Stromal cell of bone marrow (primary cell): ENCODE measurements at regions not wholly inside any gene's neighbourhood (a gene's known extent, or its start where the extent isn't known, plus 50 kb on each side); places are given as distances from the start of the nearest gene placed in this dataset.
A peak's percentile ranks its signal among the peaks of the same experiment; 100 is the strongest.
"Not testable (repeated sequence)": the region's sequence is repeated elsewhere in the genome, so short reads cannot be mapped to it uniquely, and the experiment has no call there.

Experiments
- DNase-seq: peaks from one replicate; pipeline ENCODE4 v3.0.0-alpha.2; 2012; ENCODE audit warnings: low read depth

DNA sequence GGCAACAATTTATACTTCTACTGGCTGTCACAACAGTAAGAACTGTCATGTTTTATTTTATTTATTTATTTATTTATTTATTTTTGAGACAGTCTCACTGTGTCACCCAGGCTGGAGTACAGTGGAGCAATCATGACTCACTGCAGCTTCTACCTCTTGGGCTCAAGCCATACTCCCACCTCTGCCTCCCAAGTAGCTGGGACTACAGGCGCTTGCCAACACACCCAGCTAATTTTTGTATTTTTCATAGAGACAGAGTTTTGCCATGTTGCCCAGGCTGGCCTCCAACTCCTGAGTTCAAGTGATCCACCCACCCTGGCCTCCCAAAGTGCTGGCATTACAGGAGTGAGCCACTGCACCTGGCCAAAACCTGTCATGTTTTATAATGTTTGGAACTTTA lies 255.1 kb upstream of the DUSP10 start:
- DNase-seq: not testable (repeated sequence)

DNA sequence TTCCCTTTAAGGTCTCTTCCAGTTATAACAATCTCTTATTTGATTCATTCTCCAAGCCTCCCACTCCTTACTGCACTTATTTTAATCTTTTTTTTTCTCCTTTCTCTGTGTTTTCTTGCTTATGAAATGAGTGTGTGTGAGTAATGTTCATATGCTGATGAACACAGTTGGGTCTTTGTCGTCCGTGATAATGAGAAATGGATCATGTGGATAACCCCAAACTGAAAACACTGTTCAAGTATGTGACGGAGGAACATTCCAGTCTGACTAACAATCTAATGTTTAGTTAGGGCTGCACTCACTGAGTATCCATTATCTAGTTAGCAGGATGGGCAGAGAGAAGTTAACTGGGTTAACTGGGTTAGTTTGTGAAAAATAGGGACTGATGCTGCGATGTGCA lies 253.1 kb upstream of the DUSP10 start:
- DNase-seq: peak; percentile 92

DNA sequence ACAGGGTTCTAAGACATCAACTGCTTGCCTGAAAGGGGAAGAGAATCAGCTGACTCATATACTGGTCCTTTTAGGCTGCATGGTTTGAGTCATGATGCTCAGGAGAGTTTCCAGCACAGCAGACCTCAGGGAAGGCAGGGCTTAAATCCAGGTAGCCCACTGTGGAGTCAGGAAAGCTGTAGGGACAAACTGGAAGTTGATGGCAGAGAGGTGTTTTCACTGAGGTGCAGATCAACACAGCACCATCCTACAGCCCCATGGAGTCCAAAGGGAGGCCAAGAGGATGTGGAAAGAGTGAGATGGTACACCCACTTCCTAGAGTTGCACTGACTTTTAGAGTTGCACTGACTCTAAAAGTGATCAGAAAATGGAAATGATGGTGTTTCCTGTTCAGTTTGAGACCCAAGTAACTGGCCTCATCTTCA lies 252.4 kb upstream of the DUSP10 start:
- DNase-seq: peak; percentile 54

- no peak for DNase-seq
Measured at GRCh38 chr1:221993444-221993948, 251.6 kb upstream of the DUSP10 start.

DNA sequence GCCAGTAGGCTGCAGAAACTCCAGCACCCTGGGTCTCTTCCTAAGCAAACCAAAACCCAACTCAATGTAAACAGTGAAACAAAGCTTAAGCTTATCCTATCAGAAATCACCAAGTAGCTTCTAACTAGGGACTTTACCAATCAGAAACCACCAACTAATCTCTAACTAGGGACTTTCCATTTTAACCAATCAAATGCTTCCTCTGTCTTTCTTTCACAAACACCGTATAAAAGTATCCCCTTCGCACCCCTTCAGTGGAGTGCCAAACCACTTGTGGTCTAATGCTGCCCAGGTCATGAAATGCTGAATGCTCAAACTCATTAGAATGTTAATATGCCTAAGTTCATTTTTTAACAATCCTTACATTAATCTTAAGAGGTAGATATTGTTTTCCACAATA lies 250.5 kb upstream of the DUSP10 start:
- DNase-seq: no peak

DNA sequence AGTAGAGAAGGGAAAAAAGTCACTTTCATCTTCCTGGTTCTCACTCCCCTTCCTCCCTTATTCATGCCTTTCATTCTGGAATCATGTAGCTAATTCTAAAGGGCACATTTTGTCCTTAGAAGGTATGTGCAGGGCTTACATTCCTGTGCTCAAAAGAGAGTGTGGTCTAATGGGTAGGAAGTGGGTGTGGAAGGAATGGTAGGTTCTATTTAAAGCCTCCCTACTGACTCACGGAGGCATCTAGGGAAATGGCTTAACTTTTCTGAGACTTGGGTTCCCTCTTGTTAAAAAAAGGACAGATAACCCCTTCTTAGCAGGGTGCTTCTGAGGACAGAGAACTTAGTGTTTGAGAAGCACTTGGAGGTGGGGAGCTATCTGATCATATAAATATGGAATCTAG lies 249.3 kb upstream of the DUSP10 start:
- DNase-seq: peak; percentile 40

- no peak for DNase-seq
Measured at GRCh38 chr1:221989741-221990140, 247.9 kb upstream of the DUSP10 start.

DNA sequence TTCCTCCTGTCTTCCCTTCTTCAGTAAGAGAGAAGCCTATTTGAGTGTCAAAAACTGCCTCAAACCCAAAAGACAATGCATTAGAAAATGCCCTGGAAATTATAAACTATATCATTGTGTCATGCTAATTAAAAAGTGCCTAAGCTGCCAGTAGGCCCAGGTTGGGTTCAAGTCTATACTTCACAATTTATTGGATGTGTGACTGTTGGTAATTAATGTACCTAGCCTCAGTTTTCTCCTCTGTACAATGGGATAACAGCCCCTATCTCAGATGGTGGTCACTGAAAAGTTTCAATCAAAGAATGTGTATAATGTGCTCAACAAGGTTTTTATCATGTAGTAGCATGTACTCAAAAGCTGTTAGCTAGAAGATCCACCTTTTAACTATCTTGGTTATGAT lies 246.9 kb upstream of the DUSP10 start:
- DNase-seq: no peak

DNA sequence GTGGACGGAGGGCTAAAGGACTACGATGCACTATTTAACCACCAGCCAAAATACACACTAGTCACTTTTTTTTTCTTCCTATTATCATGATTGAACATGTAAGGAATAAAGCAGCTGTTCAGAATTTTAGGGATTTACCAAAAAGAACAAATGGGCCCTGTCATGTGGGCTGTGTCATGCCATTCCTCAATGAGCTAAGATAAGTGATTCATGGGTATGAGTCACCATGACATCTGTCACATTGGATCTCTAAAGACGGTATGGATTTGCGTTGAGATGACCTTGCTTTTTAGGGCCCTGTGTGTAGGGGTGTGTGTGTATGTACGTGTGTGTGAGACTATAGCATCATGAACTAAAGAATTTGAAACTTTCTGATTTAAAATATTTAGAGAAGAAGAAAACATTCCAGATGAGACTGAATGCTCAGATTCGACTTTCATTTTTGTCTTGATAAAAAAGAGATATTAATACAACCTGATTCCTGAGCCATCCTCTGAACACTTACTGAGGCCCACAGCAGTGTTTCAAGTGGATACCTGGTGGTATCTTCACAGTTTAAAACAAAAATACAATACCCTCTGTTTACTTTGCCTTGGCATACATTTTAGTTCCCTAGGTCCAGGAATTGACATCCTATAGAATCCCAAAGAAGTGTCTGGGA lies 246.1 kb upstream of the DUSP10 start:
- peak; percentile 73 for DNase-seq

DNA sequence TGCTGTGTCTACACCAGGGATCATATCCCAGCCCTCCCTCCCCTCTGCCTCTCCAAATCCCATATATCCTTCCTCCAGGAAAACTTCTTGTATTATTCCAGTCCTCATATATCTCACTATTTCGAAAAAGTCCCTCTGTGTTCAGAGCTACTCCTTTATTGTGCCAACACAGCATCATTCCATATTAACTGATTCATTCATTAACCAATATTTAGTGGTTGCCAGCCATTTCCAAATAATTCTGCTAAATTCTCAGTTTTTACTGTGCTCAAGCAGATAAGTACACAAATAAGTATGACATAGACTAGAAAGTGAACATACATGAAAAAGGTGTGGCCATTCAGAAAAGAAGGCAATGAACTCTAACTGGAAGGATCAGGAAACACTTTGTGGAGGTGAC lies 241.6 kb upstream of the DUSP10 start:
- DNase-seq: no peak

- DNase-seq: peak; percentile 36
Measured at GRCh38 chr1:221981461-221981860, 239.6 kb upstream of the DUSP10 start.

GRCh38 chr1:221979444-221980032 lies 237.6 kb upstream of the DUSP10 start:
- no peak for DNase-seq

DNA sequence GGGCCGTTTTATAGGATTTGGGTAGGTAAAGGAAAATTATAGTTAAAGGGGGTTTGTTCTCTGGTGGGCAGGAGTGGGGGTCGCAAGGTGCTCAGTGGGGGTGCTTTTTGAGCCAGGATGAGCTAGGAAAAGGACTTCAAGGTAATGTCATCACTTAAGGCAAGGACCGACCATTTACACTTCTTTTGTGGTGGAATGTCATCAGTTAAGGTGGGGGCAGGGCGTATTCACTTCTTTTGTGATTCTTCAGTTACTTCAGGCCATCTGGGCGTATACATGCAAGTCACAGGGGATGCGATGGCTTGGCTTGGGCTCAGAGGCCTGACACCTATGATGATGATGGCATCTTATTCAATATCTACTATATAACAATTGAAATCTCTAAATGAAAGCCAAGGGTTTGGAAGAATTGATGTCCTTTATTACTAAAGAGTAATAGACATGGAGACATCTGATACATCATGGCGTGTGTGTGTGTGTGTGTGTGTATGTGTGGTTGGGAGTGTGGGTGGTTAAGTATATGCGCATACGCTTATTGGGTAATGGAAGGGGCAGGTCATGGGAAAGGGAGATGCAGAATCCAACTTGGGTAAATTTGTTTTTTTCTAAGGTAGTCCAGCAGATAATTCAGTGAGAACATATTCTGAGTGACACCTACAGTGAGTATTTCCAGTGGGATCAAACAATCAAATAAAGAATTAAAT lies 236.9 kb upstream of the DUSP10 start:
- not testable (repeated sequence) for DNase-seq

DNA sequence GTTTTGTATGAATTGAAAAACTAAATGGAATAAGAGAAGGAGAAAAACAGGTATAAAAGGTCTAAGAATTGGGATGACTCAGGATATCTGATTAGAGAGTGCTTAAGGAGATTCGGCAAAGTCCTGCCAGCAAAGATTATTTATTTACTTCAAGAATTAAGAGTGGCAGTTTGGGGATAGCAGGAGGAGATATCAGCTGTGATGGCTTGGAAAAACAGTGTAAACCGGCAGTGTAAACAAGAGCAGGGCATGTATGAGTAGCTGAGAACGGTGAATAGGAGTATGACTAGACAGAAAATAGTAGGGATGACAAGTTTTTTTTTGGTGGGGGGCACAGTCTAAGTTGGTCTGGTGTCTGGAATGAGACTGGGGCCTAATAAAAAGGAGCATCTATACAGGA lies 231.9 kb upstream of the DUSP10 start:
- not testable (repeated sequence) for DNase-seq

GRCh38 chr1:221972276-221973235 lies 230.7 kb upstream of the DUSP10 start:
- no peak for DNase-seq

GRCh38 chr1:221971035-221971434 lies 229.1 kb upstream of the DUSP10 start:
- not testable (repeated sequence) for DNase-seq

DNA sequence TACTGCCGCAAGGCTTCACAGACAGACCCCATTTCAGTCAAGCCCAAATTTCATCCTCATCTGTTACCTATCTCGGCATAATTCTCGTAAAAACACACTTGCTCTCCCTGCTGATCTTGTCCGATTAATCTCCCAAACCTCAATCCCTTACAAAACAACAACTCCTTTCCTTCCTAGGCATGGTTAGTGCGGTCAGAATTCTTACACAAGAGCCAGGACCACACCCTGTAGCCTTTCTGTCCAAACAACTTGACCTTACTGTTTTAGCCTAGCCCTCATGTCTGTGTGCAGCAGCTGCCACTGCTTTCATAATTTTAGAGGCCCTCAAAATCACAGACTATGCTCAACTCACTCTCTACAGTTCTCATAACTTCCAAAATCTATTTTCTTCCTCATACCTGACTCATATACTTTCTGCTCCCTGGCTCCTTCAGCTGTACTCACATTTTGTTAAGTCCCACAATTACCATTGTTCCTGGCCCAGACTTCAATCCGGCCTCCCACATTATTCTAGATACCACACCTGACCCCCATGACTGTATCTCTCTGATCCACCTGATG lies 227.5 kb upstream of the DUSP10 start:
- DNase-seq: not testable (repeated sequence)

DNA sequence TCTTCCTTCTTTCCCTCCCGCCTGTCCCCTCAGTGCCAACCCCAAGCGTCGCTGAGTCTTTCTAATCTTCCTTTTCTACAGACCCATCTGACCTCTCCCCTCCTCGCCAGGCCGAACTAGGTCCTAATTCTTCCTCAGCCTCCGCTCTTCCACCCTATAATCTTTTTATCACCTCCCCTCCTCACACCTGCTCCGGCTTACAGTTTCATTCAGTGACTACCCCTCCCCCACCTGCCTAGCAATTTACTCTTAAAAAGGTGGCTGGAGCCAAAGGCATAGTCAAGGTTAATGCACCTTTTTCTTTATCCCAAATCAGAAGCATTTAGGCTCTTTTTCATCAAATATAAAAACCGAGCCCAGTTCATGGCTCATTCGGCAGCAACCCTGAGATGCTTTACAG lies 225.6 kb upstream of the DUSP10 start:
- not testable (repeated sequence) for DNase-seq

GRCh38 chr1:221966888-221967287 lies 225.0 kb upstream of the DUSP10 start:
- not testable (repeated sequence) for DNase-seq

DNA sequence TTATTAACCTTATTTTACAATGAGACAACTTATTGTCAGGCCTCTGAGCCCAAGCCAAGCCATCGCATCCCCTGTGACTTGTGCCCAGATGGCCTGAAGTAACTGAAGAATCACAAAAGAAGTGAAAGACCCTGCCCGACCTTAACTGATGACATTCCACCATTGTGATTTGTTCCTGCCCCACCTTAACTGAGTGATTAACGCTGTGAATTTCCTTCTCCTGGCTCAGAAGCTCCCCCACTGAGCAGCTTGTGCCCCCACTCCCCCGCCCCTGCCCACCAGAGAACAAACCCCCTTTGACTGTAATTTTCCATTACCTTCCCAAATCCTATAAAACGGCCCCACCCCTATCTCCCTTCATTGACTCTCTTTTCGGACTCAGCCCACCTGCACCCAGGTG lies 224.0 kb upstream of the DUSP10 start:
- not testable (repeated sequence) for DNase-seq

DNA sequence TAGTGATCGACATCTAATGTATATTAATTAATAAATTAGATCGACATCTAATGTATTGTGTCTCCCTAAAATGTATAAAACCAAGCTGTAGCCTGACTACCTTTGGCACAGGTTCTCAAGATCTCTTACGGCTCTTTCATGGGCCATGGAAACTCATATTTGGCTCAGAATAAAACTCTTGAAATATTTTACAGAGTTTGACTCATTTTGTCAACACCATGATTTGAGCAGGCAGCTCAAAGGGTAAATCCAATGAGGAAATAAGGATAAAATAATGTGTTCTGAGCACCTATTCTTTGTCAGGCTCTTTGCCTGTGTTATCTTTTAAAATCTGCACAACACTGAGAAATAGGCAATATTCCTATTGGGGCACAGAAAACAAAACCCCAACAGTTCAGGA lies 223.4 kb upstream of the DUSP10 start:
- no peak for DNase-seq

DNA sequence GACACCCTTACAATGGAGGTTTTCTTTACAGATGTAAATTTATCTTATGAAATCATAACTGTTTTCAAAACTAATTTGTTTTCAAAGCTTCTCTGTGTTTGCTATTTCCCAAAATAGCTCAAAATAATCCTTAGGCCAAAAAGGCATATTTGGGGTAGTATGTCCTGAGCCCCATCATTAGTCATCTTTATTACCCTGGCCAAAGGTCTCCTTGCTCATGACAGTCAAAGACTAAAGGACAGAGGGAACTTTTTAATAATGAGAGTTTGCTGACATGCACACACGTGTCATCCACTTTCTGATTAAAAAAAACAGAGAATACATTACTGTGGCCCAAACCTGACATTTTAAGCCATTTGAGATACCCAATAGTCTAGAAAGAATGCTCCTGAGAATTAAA lies 221.9 kb upstream of the DUSP10 start:
- DNase-seq: no peak
